Activated CD8-positive, alpha-beta T cell treated with anti-CD3 and anti-CD28 coated beads for 36 hours (primary cell): ENCODE measurements at regions not wholly inside any gene's neighbourhood (a gene's known extent, or its start where the extent isn't known, plus 50 kb on each side); places are given as distances from the start of the nearest gene placed in this dataset.

Experiments used
- ATAC-seq: fragments of 200-7000 bp; cut with Tn5 transposase; one replicate; pipeline ENCODE4 v1.10.0; 2021; ENCODE audit warnings: mild to moderate bottlenecking, moderate library complexity
- CTCF ChIA-PET: fragments of 350-600 bp; sonication (Branson Sonifier 250); formaldehyde crosslinking; loops from one replicate; lab custom pipeline; 2021; ENCODE audit warnings: antibody characterized with exemption; lab: Charles Lee
- POLR2A ChIA-PET: fragments of 350-600 bp; sonication (Branson Sonifier 250); formaldehyde crosslinking; loops from one replicate; lab custom pipeline; 2021; ENCODE audit warnings: antibody characterized with exemption; lab: Charles Lee
- DNase-seq: peaks from one replicate; pipeline ENCODE4 v3.0.0-alpha.2; 2020
- H3K27ac Mint-ChIP-seq: one replicate; pipeline ENCODE4 v1.8.0; 2021; ENCODE audit warnings: mild to moderate bottlenecking, mixed read lengths
- H3K27me3 Mint-ChIP-seq: one replicate; pipeline ENCODE4 v1.8.0; 2021; ENCODE audit warnings: mixed read lengths
- H3K36me3 Mint-ChIP-seq: one replicate; pipeline ENCODE4 v1.8.0; 2021; ENCODE audit warnings: low read depth, mixed read lengths
- H3K4me1 Mint-ChIP-seq: one replicate; pipeline ENCODE4 v1.8.0; 2021; ENCODE audit warnings: low read depth, mixed read lengths
- H3K4me3 Mint-ChIP-seq: one replicate; pipeline ENCODE4 v1.8.0; 2021; ENCODE audit warnings: mild to moderate bottlenecking, moderate library complexity, mixed read lengths
- H3K9me3 Mint-ChIP-seq: one replicate; pipeline ENCODE4 v1.8.0; 2021; ENCODE audit warnings: mixed read lengths
- CTCF ChIP-seq: fragments of 200-600 bp; IDR thresholded peaks from one replicate; pipeline ENCODE4 v1.8.0; 2022; ENCODE audit warnings: antibody characterized with exemption, mild to moderate bottlenecking
- intact Hi-C: fragments of 100-400 bp; cut with micrococcal nuclease; formaldehyde crosslinking; loops from one replicate; pipeline ENCODE4 v1.10.0; 2022

- H3K27ac Mint-ChIP-seq = no peak overlapping the region
- POLR2A ChIA-PET = no interaction called here
- intact Hi-C loops = no loop called here
- TF ChIP-seq CTCF = no peak
- no peaks in the 10 kb centered on the region for H3K36me3 Mint-ChIP-seq
- no peaks in the 10 kb centered on the region for H3K4me1 Mint-ChIP-seq
- ATAC-seq = no peak
- CTCF ChIA-PET = no interaction called here
- H3K27me3 Mint-ChIP-seq = no peaks in the 10 kb centered on the region
- no peak for DNase-seq
- no peaks in the 10 kb centered on the region for H3K9me3 Mint-ChIP-seq
- H3K4me3 Mint-ChIP-seq = no peak overlapping the region
These were observed 935.8 kb upstream of the SLC39A10 start for GRCh38 chr2:194721227-194721626.

GRCh38 chr2:194720462-194720861, 936.6 kb upstream of the SLC39A10 start:
- Mint-ChIP-seq H3K36me3 (no peaks in the 10 kb centered on the region), H3K27ac (no peak overlapping the region), H3K4me1 (no peaks in the 10 kb centered on the region), H3K27me3 (no peaks in the 10 kb centered on the region), H3K9me3 (no peaks in the 10 kb centered on the region), H3K4me3 (no peak overlapping the region)
- DNase-seq (no peak), ATAC-seq (no peak)
- intact Hi-C loops = no loop called here
- no peak for TF ChIP-seq CTCF
- POLR2A ChIA-PET = no interaction called here
- CTCF ChIA-PET = no interaction called here

GRCh38 chr2:194718881-194719280, 938.1 kb upstream of the SLC39A10 start:
- no peaks in the 10 kb centered on the region for H3K36me3 Mint-ChIP-seq
- CTCF ChIA-PET = no interaction called here

GRCh38 chr2:194714541-194714940, 942.5 kb upstream of the SLC39A10 start:
- DNase-seq (no peak), ATAC-seq (no peak)
- TF ChIP-seq CTCF = no peak
- Mint-ChIP-seq H3K9me3 (no peaks in the 10 kb centered on the region), H3K4me1 (no peaks in the 10 kb centered on the region), H3K27me3 (no peaks in the 10 kb centered on the region), H3K36me3 (no peaks in the 10 kb centered on the region), H3K4me3 (no peak overlapping the region), H3K27ac (no peak overlapping the region)
- ChIA-PET CTCF (no interaction called here), POLR2A (interaction anchor here (0.7 kb wide), 1 partner anchor 302 kb away, joined by 3 read pairs; no protein-coding TSS in a partner anchor)
- intact Hi-C loops = no loop called here

More at GRCh38 chr2:194718881-194719280, 938.1 kb upstream of the SLC39A10 start:
- DNase-seq (no peak), ATAC-seq (no peak)
- no peaks in the 10 kb centered on the region for H3K4me1 Mint-ChIP-seq
- POLR2A ChIA-PET = no interaction called here
- H3K9me3 Mint-ChIP-seq = no peaks in the 10 kb centered on the region
- H3K4me3 Mint-ChIP-seq = no peak overlapping the region
- TF ChIP-seq CTCF = no peak
- intact Hi-C loops = no loop called here
- no peaks in the 10 kb centered on the region for H3K27me3 Mint-ChIP-seq
- H3K27ac Mint-ChIP-seq = no peak overlapping the region

GRCh38 chr2:194709840-194710239, 947.2 kb upstream of the SLC39A10 start:
- no peak overlapping the region for H3K27ac Mint-ChIP-seq
- TF ChIP-seq CTCF = no peak
- H3K36me3 Mint-ChIP-seq = no peaks in the 10 kb centered on the region
- H3K9me3 Mint-ChIP-seq = no peaks in the 10 kb centered on the region
- H3K27me3 Mint-ChIP-seq = no peaks in the 10 kb centered on the region
- ATAC-seq = no peak
- ChIA-PET POLR2A (no interaction called here), CTCF (no interaction called here)
- H3K4me3 Mint-ChIP-seq = no peak overlapping the region
- DNase-seq = no peak
- no peaks in the 10 kb centered on the region for H3K4me1 Mint-ChIP-seq
- intact Hi-C loops = no loop called here
